ENCODE measurements at regions not wholly inside any gene's neighbourhood (a gene's known extent, or its start where the extent isn't known, plus 50 kb on each side); places are given as distances from the start of the nearest gene placed in this dataset.
"Not testable (repeated sequence)": the region's sequence is repeated elsewhere in the genome, so short reads cannot be mapped to it uniquely, and the experiment has no call there.

GRCh38 chr11:23206741-23207336 is 346.6 kb upstream of the CCDC179 start:
- no peak overlapping the region for H3K27ac ChIP-seq
- no peaks in the 10 kb centered on the region for H3K36me3 ChIP-seq
- H3K9me3 ChIP-seq = peaks cover 0 to 19% (median 8%) of the 10 kb centered on the region in 12 donors
- H3K27me3 ChIP-seq = no peaks in the 10 kb centered on the region
- H3K4me3 ChIP-seq = no peak overlapping the region
- intact Hi-C loops (cut with DNase I) = no loop called here
- ATAC-seq = no peak
- no peak for DNase-seq
- TF ChIP-seq, protein P1, sequence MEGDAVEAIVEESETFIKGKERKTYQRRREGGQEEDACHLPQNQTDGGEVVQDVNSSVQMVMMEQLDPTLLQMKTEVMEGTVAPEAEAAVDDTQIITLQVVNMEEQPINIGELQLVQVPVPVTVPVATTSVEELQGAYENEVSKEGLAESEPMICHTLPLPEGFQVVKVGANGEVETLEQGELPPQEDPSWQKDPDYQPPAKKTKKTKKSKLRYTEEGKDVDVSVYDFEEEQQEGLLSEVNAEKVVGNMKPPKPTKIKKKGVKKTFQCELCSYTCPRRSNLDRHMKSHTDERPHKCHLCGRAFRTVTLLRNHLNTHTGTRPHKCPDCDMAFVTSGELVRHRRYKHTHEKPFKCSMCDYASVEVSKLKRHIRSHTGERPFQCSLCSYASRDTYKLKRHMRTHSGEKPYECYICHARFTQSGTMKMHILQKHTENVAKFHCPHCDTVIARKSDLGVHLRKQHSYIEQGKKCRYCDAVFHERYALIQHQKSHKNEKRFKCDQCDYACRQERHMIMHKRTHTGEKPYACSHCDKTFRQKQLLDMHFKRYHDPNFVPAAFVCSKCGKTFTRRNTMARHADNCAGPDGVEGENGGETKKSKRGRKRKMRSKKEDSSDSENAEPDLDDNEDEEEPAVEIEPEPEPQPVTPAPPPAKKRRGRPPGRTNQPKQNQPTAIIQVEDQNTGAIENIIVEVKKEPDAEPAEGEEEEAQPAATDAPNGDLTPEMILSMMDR (IDR thresholded peaks at IDR 0.05) = no peak
- no peak for TF ChIP-seq POLR2A (IDR thresholded peaks at IDR 0.05)
- no peaks in the 10 kb centered on the region for H3K4me1 ChIP-seq

DNA sequence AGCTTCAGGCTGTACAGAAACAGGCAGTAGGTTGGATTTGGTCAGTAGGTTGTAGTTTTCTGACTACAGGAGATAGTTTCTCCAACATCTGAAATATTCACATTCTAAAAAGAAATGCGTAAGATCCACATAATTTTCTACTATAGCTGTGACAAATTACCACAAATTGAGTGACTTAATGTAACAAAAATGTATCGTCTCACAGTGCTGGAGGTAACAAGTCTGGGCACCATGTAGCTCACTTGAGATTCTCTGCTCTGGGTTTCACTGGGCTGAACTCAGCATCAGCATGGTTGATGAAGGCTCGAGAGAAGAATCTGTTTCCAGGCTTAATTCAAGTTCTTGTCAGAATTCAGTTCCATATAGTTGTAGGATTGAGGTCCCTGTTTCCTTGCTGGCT is 350.9 kb upstream of the CCDC179 start:
- no peak for TF ChIP-seq POLR2A (IDR thresholded peaks at IDR 0.05)
- TF ChIP-seq, protein P1 (IDR thresholded peaks at IDR 0.05) = no peak
- Histone ChIP-seq H3K4me3 (no peak overlapping the region), H3K4me1 (no peaks in the 10 kb centered on the region), H3K27me3 (no peaks in the 10 kb centered on the region), H3K9me3 (peaks cover 0 to 4% (median 0%) of the 10 kb centered on the region in 12 donors), H3K36me3 (no peaks in the 10 kb centered on the region), H3K27ac (no peak overlapping the region)
- 68 to 91% (median 75%) methylated on average over 3 of the region's 3 CpGs for WGBS, 4 donors
- ATAC-seq (no peak), DNase-seq (no peak)
- intact Hi-C loops (cut with DNase I) = no loop called here

- no peaks in the 10 kb centered on the region for H3K36me3 ChIP-seq
- TF ChIP-seq POLR2A (IDR thresholded peaks at IDR 0.05) = no peak
- TF ChIP-seq, protein P1 (IDR thresholded peaks at IDR 0.05) = no peak
- ATAC-seq (no peak), DNase-seq (no peak)
- intact Hi-C loops (cut with DNase I) = no loop called here
- H3K27ac ChIP-seq = no peak overlapping the region
- peaks cover 0 to 7% (median 0%) of the 10 kb centered on the region in 12 donors for H3K9me3 ChIP-seq
- H3K27me3 ChIP-seq = no peaks in the 10 kb centered on the region
- WGBS, 4 donors = 0 to 59% (median 45%) methylated on average over 1 of the region's 1 CpG
- no peak overlapping the region for H3K4me3 ChIP-seq
- H3K4me1 ChIP-seq = no peaks in the 10 kb centered on the region
Observed at GRCh38 chr11:23212807-23213206, 352.5 kb upstream of the CCDC179 start.

GRCh38 chr11:23217072-23217471 is 356.8 kb upstream of the CCDC179 start:
- no peak for ATAC-seq
- Histone ChIP-seq H3K4me3 (no peak overlapping the region), H3K4me1 (no peaks in the 10 kb centered on the region), H3K27me3 (no peaks in the 10 kb centered on the region), H3K9me3 (peaks cover 0 to 7% (median 0%) of the 10 kb centered on the region in 12 donors), H3K27ac (no peak overlapping the region), H3K36me3 (no peaks in the 10 kb centered on the region)
- 84 to 90% (median 85%) methylated on average over 8 to 9 of the region's 9 CpGs for WGBS, 4 donors
- TF ChIP-seq POLR2A (IDR thresholded peaks at IDR 0.05) = no peak
- TF ChIP-seq, protein P1 (IDR thresholded peaks at IDR 0.05) = no peak
- intact Hi-C loops (cut with DNase I) = no loop called here
- DNase-seq = no peak

DNA sequence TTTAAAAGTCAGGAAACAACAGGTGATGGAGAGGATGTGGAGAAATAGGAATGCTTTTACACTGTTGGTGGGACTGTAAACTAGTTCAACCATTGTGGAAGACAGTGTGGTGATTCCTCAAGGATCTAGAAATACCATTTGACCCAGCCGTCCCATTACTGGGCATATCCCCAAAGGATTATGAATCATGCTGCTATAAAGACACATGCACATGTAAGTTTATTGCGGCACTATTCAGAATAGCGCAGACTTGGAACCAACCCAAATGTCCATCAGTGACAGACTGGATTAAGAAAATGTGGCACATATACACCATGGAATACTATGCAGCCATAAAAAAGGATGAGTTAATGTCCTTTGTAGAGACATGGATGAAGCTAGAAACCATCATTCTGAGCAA is 359.8 kb upstream of the CCDC179 start:
- WGBS, 4 donors = 67 to 84% (median 80%) methylated on average over 3 of the region's 3 CpGs
- DNase-seq; H3K4me3 ChIP-seq; H3K4me1 ChIP-seq; intact Hi-C loops (cut with DNase I); H3K27me3 ChIP-seq; ATAC-seq; H3K27ac ChIP-seq; H3K36me3 ChIP-seq; H3K9me3 ChIP-seq: not testable (repeated sequence)
